ENCODE measurements at regions not wholly inside any gene's neighbourhood (a gene's known extent, or its start where the extent isn't known, plus 50 kb on each side); places are given as distances from the start of the nearest gene placed in this dataset.
"Not testable (repeated sequence)": the region's sequence is repeated elsewhere in the genome, so short reads cannot be mapped to it uniquely, and the experiment has no call there.

- no peak for DNase-seq
These were observed 159.8 kb downstream of the SLITRK1 start for GRCh38 chr13:83722443-83722842.

GRCh38 chr13:83716121-83716520 is 166.2 kb downstream of the SLITRK1 start:
- no peak for DNase-seq

GRCh38 chr13:83714236-83714635 is 168.0 kb downstream of the SLITRK1 start:
- DNase-seq: no peak

GRCh38 chr13:83710133-83710515 is 172.2 kb downstream of the SLITRK1 start:
- DNase-seq: no peak

GRCh38 chr13:83709426-83710132 is 172.7 kb downstream of the SLITRK1 start:
- no peak for DNase-seq

- no peak for DNase-seq
These were observed 180.3 kb downstream of the SLITRK1 start for GRCh38 chr13:83702021-83702420.

GRCh38 chr13:83692800-83693199 is 189.5 kb downstream of the SLITRK1 start:
- DNase-seq: no peak

GRCh38 chr13:83691966-83692365 is 190.3 kb downstream of the SLITRK1 start:
- DNase-seq: no peak

GRCh38 chr13:83681547-83681946 is 200.7 kb downstream of the SLITRK1 start:
- no peak for DNase-seq

GRCh38 chr13:83677985-83678384 is 204.3 kb downstream of the SLITRK1 start:
- DNase-seq: no peak

GRCh38 chr13:83672612-83673011 is 209.7 kb downstream of the SLITRK1 start:
- no peak for DNase-seq

- no peak for DNase-seq
These were observed 214.7 kb downstream of the SLITRK1 start for GRCh38 chr13:83667606-83668005.

- DNase-seq: no peak
These were observed 216.1 kb downstream of the SLITRK1 start for GRCh38 chr13:83666141-83666540.

- DNase-seq: no peak
These were observed 225.0 kb downstream of the SLITRK1 start for GRCh38 chr13:83657281-83657680.

GRCh38 chr13:83642617-83643016 is 239.7 kb downstream of the SLITRK1 start:
- DNase-seq: not testable (repeated sequence)

- no peak for DNase-seq
These were observed 247.7 kb downstream of the SLITRK1 start for GRCh38 chr13:83634601-83635000.

GRCh38 chr13:83633746-83634145 is 248.5 kb downstream of the SLITRK1 start:
- DNase-seq: no peak

- DNase-seq: no peak
These were observed 259.9 kb downstream of the SLITRK1 start for GRCh38 chr13:83622422-83622784.

- no peak for DNase-seq
These were observed 260.4 kb downstream of the SLITRK1 start for GRCh38 chr13:83621765-83622421.

GRCh38 chr13:83620530-83621220 is 261.6 kb downstream of the SLITRK1 start:
- no peak for DNase-seq

- DNase-seq: peak; percentile 33
These were observed 263.3 kb downstream of the SLITRK1 start for GRCh38 chr13:83618966-83619365.

GRCh38 chr13:83613524-83613923 is 268.8 kb downstream of the SLITRK1 start:
- no peak for DNase-seq

- DNase-seq: no peak
These were observed 280.7 kb downstream of the SLITRK1 start for GRCh38 chr13:83601539-83601938.

GRCh38 chr13:83592095-83592494 is 290.2 kb downstream of the SLITRK1 start:
- no peak for DNase-seq

Data from NCI-H1092 treated with DMSO at 0.1 percent for 48 hours (cell line).